ENCODE measurements at regions not wholly inside any gene's neighbourhood (a gene's known extent, or its start where the extent isn't known, plus 50 kb on each side); places are given as distances from the start of the nearest gene placed in this dataset.
"Not testable (repeated sequence)": the region's sequence is repeated elsewhere in the genome, so short reads cannot be mapped to it uniquely, and the experiment has no call there.

- DNase-seq (ENCODE audit: low spot score): peak; percentile 49
- intact Hi-C loops (cut with DNase I): no loop called here
Measured at GRCh38 chr13:80873589-80873988, 532.7 kb upstream of the SPRY2 start.

DNA sequence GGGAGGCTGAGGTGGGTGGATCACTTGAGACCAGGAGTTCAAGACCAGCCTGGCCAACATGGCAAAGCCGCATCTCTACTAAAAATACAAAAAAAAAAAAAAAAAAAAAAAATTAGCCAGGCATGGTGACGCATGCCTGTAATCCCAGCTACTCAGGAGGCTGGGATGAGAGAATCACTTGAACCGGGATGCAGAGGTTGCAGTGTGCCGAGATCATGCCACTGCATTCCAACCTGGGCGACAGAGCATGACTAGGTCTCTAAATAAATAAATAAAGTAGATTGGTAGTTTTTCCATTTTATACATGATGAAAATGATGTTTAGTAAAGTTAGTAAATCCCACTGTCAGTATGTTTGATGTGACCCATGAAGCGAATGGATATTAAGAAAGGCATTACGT is 531.0 kb upstream of the SPRY2 start:
- intact Hi-C loops (cut with DNase I); DNase-seq (ENCODE audit: low spot score): not testable (repeated sequence)

DNA sequence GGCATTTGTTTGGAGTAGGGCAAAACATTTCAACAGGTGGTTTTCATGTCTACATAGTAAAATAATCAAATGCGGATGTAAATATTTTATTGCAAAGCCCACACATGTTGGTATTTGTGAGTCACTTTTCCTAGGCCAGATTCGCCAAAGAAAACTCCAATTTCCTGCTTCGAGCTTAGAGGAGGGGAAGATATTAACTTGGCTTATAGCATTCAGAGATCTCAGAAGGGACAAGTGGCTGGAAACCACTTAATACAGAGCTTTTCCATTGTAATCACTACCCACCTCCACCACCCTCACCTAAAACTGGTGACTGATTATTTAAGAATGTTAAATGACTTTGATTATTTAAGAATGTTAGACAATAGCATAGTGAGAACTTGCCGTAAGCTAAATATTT is 530.6 kb upstream of the SPRY2 start:
- DNase-seq (ENCODE audit: low spot score): no peak
- intact Hi-C loops (cut with DNase I): no loop called here

DNA sequence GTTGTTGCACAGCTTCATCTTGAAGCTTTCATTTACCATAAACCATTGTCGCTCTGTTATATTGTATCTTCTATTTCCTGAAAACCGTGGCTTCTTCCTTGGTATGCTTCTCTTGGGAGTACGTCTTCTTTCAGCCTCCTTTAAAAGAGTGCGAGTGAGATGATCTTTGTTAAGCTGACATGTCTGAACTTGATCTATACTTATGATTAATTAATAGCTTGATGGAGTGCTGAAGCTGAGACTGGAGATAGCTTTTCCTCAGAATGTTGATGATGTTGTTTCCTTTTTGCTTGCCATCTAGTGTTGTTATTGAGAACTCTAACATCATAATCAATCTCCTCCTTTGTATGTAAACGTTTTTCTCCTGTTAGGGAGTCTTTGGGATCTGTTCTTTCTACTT is 529.3 kb upstream of the SPRY2 start:
- intact Hi-C loops (cut with DNase I): no loop called here
- no peak for DNase-seq (ENCODE audit: low spot score)

GRCh38 chr13:80866921-80867320 is 526.0 kb upstream of the SPRY2 start:
- no peak for DNase-seq (ENCODE audit: low spot score)
- intact Hi-C loops (cut with DNase I): no loop called here

GRCh38 chr13:80865329-80865728 is 524.4 kb upstream of the SPRY2 start:
- no peak for DNase-seq (ENCODE audit: low spot score)
- intact Hi-C loops (cut with DNase I): no loop called here

DNA sequence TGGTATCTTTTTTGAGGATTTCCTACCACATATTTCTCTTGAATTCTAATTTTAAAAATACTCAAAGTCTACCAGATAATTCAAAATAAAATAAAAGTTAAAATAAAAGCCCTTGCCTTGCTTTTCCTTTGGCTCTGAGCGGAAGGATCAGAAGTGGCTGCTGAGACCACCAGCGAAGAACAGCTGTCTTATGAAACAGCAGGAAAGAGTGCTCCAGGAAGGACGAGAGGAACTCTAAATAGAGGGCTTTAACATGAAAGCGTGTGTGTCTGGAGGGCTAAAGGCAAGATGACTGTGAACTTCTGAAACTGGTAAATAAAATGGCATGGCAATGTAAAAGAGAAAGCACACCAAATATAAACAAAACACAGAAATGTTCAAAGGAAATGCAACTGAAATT is 521.5 kb upstream of the SPRY2 start:
- no peak for DNase-seq (ENCODE audit: low spot score)

DNA sequence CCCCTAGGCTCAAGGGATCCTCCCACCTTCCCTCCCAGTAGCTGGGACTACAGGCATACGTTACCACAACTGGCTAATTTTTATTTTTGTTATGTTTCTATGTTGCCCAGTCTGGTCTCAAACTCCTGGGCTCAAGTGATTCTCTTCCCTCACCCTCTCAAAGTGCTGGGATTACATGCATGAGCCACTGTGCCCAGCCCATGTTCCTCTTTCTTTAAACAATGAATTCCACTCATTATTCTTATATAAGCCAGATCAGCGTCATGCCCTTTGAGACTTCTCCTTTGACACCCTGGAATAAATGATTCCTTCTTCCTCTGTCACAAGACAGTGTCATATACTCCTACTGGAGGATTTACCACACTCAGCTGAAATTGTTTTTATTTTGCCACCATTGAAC is 519.9 kb upstream of the SPRY2 start:
- no peak for DNase-seq (ENCODE audit: low spot score)
- intact Hi-C loops (cut with DNase I): no loop called here

More for the DNA sequence above, 521.5 kb upstream of the SPRY2 start:
- intact Hi-C loops (cut with DNase I): no loop called here

DNA sequence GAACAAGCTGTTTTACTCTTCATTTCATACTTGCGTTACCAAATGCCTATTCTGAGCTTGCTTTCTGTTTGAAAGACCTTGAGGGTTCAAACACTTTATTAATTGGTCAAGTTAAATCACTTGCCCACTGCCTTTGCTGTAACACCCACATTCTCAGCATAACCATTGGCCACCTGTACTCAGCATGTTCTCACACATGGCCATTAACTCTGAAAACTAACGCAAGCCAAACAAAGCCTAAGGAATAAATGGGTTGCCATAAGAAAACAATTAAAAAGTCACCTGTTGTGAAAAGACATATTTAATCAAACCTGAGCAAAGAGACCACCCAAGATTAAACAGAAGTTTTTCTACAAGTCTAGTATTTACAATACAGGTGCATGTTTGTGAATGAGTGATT is 517.2 kb upstream of the SPRY2 start:
- intact Hi-C loops (cut with DNase I): no loop called here
- no peak for DNase-seq (ENCODE audit: low spot score)

DNA sequence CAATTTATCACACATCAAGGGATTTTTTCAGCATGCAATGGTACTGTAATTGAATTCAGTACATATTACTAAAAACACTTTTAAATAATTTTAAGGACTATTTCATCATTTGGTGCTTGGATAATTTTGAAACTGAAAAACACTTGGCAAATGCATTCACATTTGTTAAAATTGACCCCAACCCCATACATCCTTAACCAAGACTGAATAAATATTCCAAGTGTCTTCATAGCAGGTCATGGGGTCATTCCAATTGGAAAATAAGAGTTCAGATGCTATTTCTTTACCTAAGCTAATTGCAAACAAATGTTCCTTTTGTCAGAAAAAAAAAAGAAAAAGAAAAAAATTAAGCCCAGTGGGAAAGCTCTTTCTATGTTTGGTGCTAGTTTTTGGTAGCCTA is 516.4 kb upstream of the SPRY2 start:
- intact Hi-C loops (cut with DNase I): no loop called here
- DNase-seq (ENCODE audit: low spot score): no peak

DNA sequence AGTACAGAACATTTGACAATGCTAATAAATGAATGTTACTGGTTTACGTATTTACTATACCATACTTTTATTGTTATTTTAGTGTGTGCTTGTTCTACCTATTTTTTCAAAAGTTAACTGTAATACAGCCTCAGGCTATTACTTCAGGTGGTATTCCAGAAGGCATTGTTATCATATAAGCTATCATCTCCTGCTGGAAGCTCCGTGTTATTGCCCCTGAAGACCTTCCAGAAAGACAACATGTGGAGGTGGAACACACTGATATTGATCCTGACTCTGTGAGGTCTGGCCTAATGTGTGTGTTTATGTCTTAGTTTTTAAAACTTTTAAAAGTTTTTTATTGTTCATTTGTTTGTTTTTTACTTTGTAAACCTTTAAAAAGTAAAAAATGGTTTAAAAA is 509.8 kb upstream of the SPRY2 start:
- DNase-seq (ENCODE audit: low spot score): no peak
- intact Hi-C loops (cut with DNase I): no loop called here

- no peak for DNase-seq (ENCODE audit: low spot score)
- intact Hi-C loops (cut with DNase I): no loop called here
Measured at GRCh38 chr13:80844164-80844563, 503.2 kb upstream of the SPRY2 start.

DNA sequence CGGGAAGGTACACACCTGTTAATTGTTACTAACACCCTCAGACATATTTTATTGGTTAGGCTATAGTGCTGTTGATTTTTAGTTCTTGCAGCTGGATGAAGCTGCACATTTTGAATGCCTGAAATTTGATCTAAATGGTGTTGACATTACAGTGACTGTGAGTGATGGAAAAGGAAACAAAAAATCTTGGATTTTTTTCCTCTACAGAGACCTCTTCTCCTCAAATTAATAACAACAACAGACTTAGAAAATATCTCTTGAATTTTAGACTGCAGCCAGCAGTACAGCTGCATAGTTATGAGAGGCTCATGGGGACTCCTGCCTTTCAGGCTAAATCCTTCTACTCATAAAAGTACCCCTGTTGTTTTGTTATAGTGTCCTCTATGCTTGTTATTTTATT is 500.5 kb upstream of the SPRY2 start:
- no peak for DNase-seq (ENCODE audit: low spot score)
- intact Hi-C loops (cut with DNase I): no loop called here

DNA sequence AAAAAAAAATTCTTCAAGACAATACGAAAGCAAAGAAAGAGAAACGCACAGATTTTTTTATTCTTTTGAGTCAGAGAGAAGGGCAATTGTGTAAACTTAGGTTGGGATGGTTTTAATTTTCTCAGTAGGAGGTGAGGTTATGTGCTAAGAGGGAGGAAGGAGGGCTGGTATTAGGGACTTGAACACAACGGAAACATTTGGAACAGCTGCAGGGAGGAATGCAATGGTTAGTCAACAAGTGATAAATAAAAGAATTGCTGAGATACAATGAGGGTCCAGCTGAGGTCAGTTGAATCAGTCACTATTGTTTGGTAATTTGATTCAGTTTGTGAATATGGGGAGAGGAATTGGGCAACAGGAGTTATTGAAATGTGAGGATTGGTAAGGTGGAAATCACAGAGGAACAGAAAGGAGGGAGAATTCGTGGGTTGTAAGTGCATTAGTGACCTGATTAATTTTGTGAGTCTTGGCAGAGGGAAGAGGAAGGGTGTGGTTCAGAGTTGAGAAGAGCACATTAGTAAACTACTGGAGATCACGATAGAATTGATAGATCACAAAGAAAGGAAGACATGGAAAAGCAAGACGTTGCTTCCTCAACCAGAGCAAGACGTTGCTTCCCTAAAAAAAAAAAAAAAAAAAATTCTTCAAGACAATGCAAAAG is 499.5 kb upstream of the SPRY2 start:
- DNase-seq (ENCODE audit: low spot score): no peak
- intact Hi-C loops (cut with DNase I): no loop called here

DNA sequence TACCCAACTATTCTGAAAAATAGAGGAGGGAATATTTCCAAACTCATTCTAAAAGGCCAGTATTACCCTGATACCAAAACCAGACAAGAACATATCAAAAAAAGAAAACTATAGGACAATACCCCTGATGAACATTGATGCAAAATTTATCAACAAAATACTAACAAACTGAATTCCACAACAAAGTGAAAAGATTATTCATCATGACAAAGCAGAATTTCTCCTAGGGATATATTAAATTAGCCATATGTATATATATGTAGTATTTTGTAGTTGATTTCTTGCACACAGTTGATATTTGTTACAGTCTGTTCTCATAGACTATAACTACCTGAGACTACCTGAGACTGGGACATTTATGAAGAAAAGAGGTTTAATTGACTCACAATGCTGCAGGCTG is 495.0 kb upstream of the SPRY2 start:
- DNase-seq (ENCODE audit: low spot score): no peak
- intact Hi-C loops (cut with DNase I): no loop called here

DNA sequence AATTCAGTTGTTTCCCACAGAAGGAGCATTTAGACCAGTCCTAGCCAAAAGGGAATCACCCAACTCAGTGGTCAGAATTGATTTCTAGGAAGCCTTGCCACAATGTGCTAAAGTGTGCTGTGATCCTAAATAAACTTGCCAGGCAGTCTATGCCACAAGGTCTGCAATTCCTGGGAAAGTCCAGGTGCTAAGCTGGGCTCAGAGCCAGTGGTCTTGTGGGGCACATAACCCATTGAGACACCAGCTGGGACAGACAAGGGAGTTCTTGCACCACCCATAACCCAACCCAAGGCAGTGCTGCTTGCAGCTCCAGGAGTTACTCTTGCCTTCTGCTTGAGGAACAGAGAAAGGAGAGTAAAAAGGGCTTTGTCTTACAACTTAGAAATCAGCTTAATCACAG is 489.5 kb upstream of the SPRY2 start:
- intact Hi-C loops (cut with DNase I): no loop called here
- DNase-seq (ENCODE audit: low spot score): no peak

GRCh38 chr13:80828759-80829158 is 487.8 kb upstream of the SPRY2 start:
- intact Hi-C loops (cut with DNase I): no loop called here
- no peak for DNase-seq (ENCODE audit: low spot score)

GRCh38 chr13:80825276-80825675 is 484.4 kb upstream of the SPRY2 start:
- intact Hi-C loops (cut with DNase I): no loop called here
- no peak for DNase-seq (ENCODE audit: low spot score)

GRCh38 chr13:80824229-80824628 is 483.3 kb upstream of the SPRY2 start:
- DNase-seq (ENCODE audit: low spot score): no peak
- intact Hi-C loops (cut with DNase I): no loop called here

- no peak for DNase-seq (ENCODE audit: low spot score)
- intact Hi-C loops (cut with DNase I): no loop called here
Measured at GRCh38 chr13:80823472-80823871, 482.5 kb upstream of the SPRY2 start.

DNA sequence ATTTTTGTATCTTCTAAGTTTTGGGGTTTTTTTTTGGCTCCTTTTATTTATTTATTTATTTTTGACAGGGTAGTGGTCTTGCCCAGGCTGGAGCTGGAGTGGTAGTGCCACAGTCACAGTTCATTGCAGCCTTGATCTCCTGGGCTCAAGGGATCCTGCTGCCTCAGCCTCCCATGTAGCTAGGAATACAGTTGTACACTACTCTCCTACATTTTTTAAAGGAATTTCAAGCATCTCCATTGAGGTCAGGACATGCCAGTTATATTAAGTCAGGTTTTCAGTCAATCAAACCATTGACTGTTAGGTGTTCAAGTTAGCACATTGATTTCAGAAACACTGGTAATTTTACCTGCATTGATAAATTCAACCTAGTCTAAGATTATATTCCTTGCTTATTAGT is 480.5 kb upstream of the SPRY2 start:
- intact Hi-C loops (cut with DNase I): no loop called here
- no peak for DNase-seq (ENCODE audit: low spot score)

GRCh38 chr13:80817979-80818378 is 477.1 kb upstream of the SPRY2 start:
- intact Hi-C loops (cut with DNase I): no loop called here
- no peak for DNase-seq (ENCODE audit: low spot score)
